Activated naive CD4-positive, alpha-beta T cell treated with anti-CD3 and anti-CD28 coated beads, Interleukin-2, amount 50 U/mL, for 24 hours (primary cell): ENCODE measurements at regions not wholly inside any gene's neighbourhood (a gene's known extent, or its start where the extent isn't known, plus 50 kb on each side); places are given as distances from the start of the nearest gene placed in this dataset.

ENCODE experiments used
- H3K27ac Mint-ChIP-seq: one replicate; pipeline ENCODE4 v1.8.0; 2021; ENCODE audit warnings: mild to moderate bottlenecking, mixed read lengths
- H3K27me3 Mint-ChIP-seq: one replicate; pipeline ENCODE4 v1.8.0; 2021; ENCODE audit warnings: mixed read lengths
- H3K36me3 Mint-ChIP-seq: one replicate; pipeline ENCODE4 v1.8.0; 2021; ENCODE audit warnings: mixed read lengths
- H3K4me1 Mint-ChIP-seq: one replicate; pipeline ENCODE4 v1.8.0; 2021; ENCODE audit warnings: mixed read lengths
- H3K4me3 Mint-ChIP-seq: one replicate; pipeline ENCODE4 v1.8.0; 2021; ENCODE audit warnings: mild to moderate bottlenecking, mixed read lengths
- H3K9me3 Mint-ChIP-seq: one replicate; pipeline ENCODE4 v1.8.0; 2021; ENCODE audit warnings: mixed read lengths

GRCh38 chr1:82454431-82454830 lies 653.7 kb downstream of the ADGRL2 start:
- no peaks in the 10 kb centered on the region for H3K4me1 Mint-ChIP-seq
- no peak overlapping the region for H3K4me3 Mint-ChIP-seq
- H3K9me3 Mint-ChIP-seq = peaks cover 8% of the 10 kb centered on the region
- no peaks in the 10 kb centered on the region for H3K36me3 Mint-ChIP-seq
- H3K27me3 Mint-ChIP-seq = no peaks in the 10 kb centered on the region
- no peak overlapping the region for H3K27ac Mint-ChIP-seq

GRCh38 chr1:82453511-82454185 lies 652.9 kb downstream of the ADGRL2 start:
- peaks cover 8% of the 10 kb centered on the region for H3K9me3 Mint-ChIP-seq
- no peaks in the 10 kb centered on the region for H3K27me3 Mint-ChIP-seq
- H3K4me3 Mint-ChIP-seq = no peak overlapping the region
- no peaks in the 10 kb centered on the region for H3K36me3 Mint-ChIP-seq
- H3K27ac Mint-ChIP-seq = no peak overlapping the region
- no peaks in the 10 kb centered on the region for H3K4me1 Mint-ChIP-seq

GRCh38 chr1:82452096-82452495 lies 651.4 kb downstream of the ADGRL2 start:
- H3K4me1 Mint-ChIP-seq = no peaks in the 10 kb centered on the region
- H3K36me3 Mint-ChIP-seq = no peaks in the 10 kb centered on the region
- H3K27me3 Mint-ChIP-seq = no peaks in the 10 kb centered on the region
- no peak overlapping the region for H3K27ac Mint-ChIP-seq
- H3K4me3 Mint-ChIP-seq = no peak overlapping the region
- H3K9me3 Mint-ChIP-seq = peaks cover 8% of the 10 kb centered on the region

DNA sequence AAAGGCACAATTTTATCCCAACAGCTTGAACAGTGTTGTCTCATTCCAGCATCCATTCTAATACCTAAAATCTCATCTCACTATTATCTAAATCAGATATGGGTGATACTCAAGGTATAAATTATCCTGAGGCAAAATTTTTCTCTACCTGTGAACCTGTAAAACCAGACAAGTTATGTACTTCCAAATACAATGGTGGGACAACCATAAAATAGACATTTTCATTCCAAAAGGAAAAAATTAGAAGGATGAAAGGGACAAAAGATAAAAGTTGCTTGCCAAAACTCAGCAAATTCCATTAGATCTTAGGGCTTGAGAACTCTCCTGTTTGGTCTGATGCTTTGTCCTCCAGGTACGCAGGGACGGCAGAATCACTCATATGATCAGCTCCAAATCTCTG lies 650.5 kb downstream of the ADGRL2 start:
- no peak overlapping the region for H3K27ac Mint-ChIP-seq
- no peaks in the 10 kb centered on the region for H3K36me3 Mint-ChIP-seq
- H3K4me3 Mint-ChIP-seq = no peak overlapping the region
- no peaks in the 10 kb centered on the region for H3K4me1 Mint-ChIP-seq
- no peaks in the 10 kb centered on the region for H3K27me3 Mint-ChIP-seq
- peaks cover 8% of the 10 kb centered on the region for H3K9me3 Mint-ChIP-seq

- H3K27me3 Mint-ChIP-seq = no peaks in the 10 kb centered on the region
- H3K27ac Mint-ChIP-seq = no peak overlapping the region
- H3K4me1 Mint-ChIP-seq = no peaks in the 10 kb centered on the region
- H3K36me3 Mint-ChIP-seq = no peaks in the 10 kb centered on the region
- H3K4me3 Mint-ChIP-seq = no peak overlapping the region
- H3K9me3 Mint-ChIP-seq = peaks cover 8% of the 10 kb centered on the region
Measured at GRCh38 chr1:82449506-82450057, 648.8 kb downstream of the ADGRL2 start.

GRCh38 chr1:82446955-82447354 lies 646.2 kb downstream of the ADGRL2 start:
- H3K27me3 Mint-ChIP-seq = no peaks in the 10 kb centered on the region
- no peak overlapping the region for H3K27ac Mint-ChIP-seq
- H3K36me3 Mint-ChIP-seq = no peaks in the 10 kb centered on the region
- peaks cover 4% of the 10 kb centered on the region for H3K9me3 Mint-ChIP-seq
- no peaks in the 10 kb centered on the region for H3K4me1 Mint-ChIP-seq
- H3K4me3 Mint-ChIP-seq = no peak overlapping the region

GRCh38 chr1:82446236-82446635 lies 645.5 kb downstream of the ADGRL2 start:
- no peak overlapping the region for H3K4me3 Mint-ChIP-seq

GRCh38 chr1:82445827-82446226 lies 645.1 kb downstream of the ADGRL2 start:
- H3K27me3 Mint-ChIP-seq = no peaks in the 10 kb centered on the region
- no peaks in the 10 kb centered on the region for H3K36me3 Mint-ChIP-seq
- H3K9me3 Mint-ChIP-seq = no peaks in the 10 kb centered on the region
- no peaks in the 10 kb centered on the region for H3K4me1 Mint-ChIP-seq
- no peak overlapping the region for H3K27ac Mint-ChIP-seq
- no peak overlapping the region for H3K4me3 Mint-ChIP-seq

More at GRCh38 chr1:82446236-82446635, 645.5 kb downstream of the ADGRL2 start:
- Mint-ChIP-seq H3K4me1 (no peaks in the 10 kb centered on the region), H3K27me3 (no peaks in the 10 kb centered on the region), H3K36me3 (no peaks in the 10 kb centered on the region), H3K27ac (no peak overlapping the region), H3K9me3 (no peaks in the 10 kb centered on the region)

- Mint-ChIP-seq H3K9me3 (no peaks in the 10 kb centered on the region), H3K4me3 (no peak overlapping the region), H3K27me3 (no peaks in the 10 kb centered on the region), H3K36me3 (no peaks in the 10 kb centered on the region), H3K4me1 (no peaks in the 10 kb centered on the region), H3K27ac (no peak overlapping the region)
Measured at GRCh38 chr1:82445132-82445531, 644.4 kb downstream of the ADGRL2 start.

DNA sequence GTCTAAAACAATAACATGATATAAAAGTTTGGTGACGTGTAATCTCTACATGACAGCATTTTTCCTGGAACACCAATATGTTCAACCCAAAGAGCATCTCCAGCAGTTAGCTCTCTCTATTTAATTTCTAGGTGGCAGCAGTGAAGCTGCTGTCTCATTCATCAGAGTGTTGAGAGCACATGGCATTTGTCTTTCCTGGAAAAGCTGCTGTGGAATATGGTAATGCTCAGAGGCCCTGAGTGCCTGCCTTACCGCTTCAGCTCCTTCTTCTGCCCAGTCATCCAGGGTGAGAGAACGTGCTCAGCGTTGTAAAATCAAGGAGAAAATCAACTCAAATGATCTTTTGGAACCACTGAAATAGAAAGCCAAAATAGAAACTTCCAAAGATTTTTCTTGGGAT lies 640.7 kb downstream of the ADGRL2 start:
- no peaks in the 10 kb centered on the region for H3K36me3 Mint-ChIP-seq
- no peaks in the 10 kb centered on the region for H3K4me1 Mint-ChIP-seq
- no peak overlapping the region for H3K27ac Mint-ChIP-seq
- no peak overlapping the region for H3K4me3 Mint-ChIP-seq
- H3K9me3 Mint-ChIP-seq = no peaks in the 10 kb centered on the region
- H3K27me3 Mint-ChIP-seq = no peaks in the 10 kb centered on the region

GRCh38 chr1:82423174-82423815 lies 622.6 kb downstream of the ADGRL2 start:
- peaks cover 11% of the 10 kb centered on the region for H3K9me3 Mint-ChIP-seq
- no peaks in the 10 kb centered on the region for H3K4me1 Mint-ChIP-seq
- no peaks in the 10 kb centered on the region for H3K36me3 Mint-ChIP-seq
- no peak overlapping the region for H3K4me3 Mint-ChIP-seq
- peaks cover 1% of the 10 kb centered on the region for H3K27me3 Mint-ChIP-seq
- H3K27ac Mint-ChIP-seq = no peak overlapping the region

GRCh38 chr1:82421782-82422181 lies 621.0 kb downstream of the ADGRL2 start:
- Mint-ChIP-seq H3K27me3 (peaks cover 1% of the 10 kb centered on the region), H3K4me1 (no peaks in the 10 kb centered on the region), H3K36me3 (no peaks in the 10 kb centered on the region), H3K4me3 (no peak overlapping the region), H3K9me3 (peaks cover 1% of the 10 kb centered on the region), H3K27ac (no peak overlapping the region)

DNA sequence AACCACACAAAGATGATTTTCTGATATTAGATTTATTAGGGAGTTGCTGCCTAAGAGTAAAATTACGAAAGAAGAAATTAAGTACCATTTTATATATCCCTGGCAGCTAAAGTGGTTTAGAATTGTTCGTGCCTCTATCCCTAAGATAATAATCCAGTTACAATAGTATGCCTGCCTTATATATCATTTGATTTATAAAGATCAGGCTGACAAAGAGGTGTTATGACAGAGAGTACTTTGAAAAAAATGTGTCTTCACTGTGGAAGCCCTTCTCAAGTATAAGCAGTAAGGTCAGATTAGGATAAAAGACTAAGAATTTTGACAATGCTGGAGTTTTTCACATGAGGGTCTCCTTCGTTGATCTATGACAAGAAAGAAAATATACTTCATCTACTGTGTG lies 619.9 kb downstream of the ADGRL2 start:
- H3K36me3 Mint-ChIP-seq = no peaks in the 10 kb centered on the region
- no peaks in the 10 kb centered on the region for H3K4me1 Mint-ChIP-seq
- H3K27me3 Mint-ChIP-seq = peaks cover 1% of the 10 kb centered on the region
- no peak overlapping the region for H3K27ac Mint-ChIP-seq
- H3K9me3 Mint-ChIP-seq = no peaks in the 10 kb centered on the region
- no peak overlapping the region for H3K4me3 Mint-ChIP-seq

- Mint-ChIP-seq H3K27me3 (no peaks in the 10 kb centered on the region), H3K4me1 (no peaks in the 10 kb centered on the region), H3K4me3 (no peak overlapping the region), H3K9me3 (no peaks in the 10 kb centered on the region), H3K36me3 (no peaks in the 10 kb centered on the region), H3K27ac (no peak overlapping the region)
Measured at GRCh38 chr1:82411605-82412004, 610.9 kb downstream of the ADGRL2 start.

DNA sequence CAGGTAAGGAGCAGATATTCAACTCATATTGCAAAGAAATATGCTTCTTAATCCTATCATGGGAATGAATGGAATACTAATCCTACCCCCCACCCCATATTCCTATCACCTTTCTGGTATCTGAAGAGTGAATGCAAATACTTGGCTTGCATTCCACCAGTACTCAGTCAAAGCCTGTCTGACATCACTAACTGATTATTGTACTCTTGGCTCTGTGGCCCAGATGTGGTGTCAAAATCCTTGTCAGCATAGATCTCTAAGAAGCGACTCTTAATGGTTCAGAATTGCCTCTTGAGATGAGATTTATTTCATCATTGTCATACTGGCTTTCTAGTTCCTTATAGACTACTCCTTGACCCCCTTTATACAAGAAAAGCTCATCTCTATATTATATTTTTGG lies 604.6 kb downstream of the ADGRL2 start:
- Mint-ChIP-seq H3K4me3 (no peak overlapping the region), H3K4me1 (no peaks in the 10 kb centered on the region), H3K36me3 (no peaks in the 10 kb centered on the region), H3K27ac (no peak overlapping the region), H3K27me3 (no peaks in the 10 kb centered on the region), H3K9me3 (no peaks in the 10 kb centered on the region)

DNA sequence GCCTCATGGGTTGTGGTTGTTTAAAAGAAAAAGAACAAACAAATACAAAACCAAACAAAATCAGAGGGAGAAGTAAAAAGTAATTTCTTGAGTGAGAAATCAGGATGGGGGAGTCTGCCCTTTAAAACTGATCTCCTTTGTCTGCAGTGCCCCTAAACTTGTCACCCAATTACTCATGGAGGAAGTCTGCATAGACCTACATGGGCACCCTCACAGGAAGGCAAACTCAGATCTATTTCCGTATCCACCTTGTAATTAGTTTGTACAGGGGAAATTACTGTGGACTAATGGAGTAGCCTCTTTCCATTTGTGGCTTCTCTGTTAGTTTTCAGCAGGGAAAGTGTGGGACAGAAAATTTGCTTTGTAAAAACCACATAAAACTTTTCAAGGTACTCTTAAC lies 600.4 kb downstream of the ADGRL2 start:
- H3K36me3 Mint-ChIP-seq = no peaks in the 10 kb centered on the region
- H3K4me1 Mint-ChIP-seq = no peaks in the 10 kb centered on the region
- no peak overlapping the region for H3K27ac Mint-ChIP-seq
- no peak overlapping the region for H3K4me3 Mint-ChIP-seq
- H3K27me3 Mint-ChIP-seq = no peaks in the 10 kb centered on the region
- no peaks in the 10 kb centered on the region for H3K9me3 Mint-ChIP-seq
